PC-3 (cell line): ENCODE measurements at regions not wholly inside any gene's neighbourhood (a gene's known extent, or its start where the extent isn't known, plus 50 kb on each side); places are given as distances from the start of the nearest gene placed in this dataset.

ENCODE experiments used
- CTCF ChIP-seq: fragments of 300-600 bp; sonication (generic); conservative IDR thresholded peaks from 2 replicates; pipeline ENCODE4 v1.5.1; 2017; ENCODE audit warnings: antibody characterized with exemption, low read depth, mild to moderate bottlenecking, low read length
- EZH2phosphoT487 ChIP-seq: fragments of 300-600 bp; sonication (generic); IDR thresholded peaks from 2 replicates; pipeline ENCODE4 v1.6.1; 2018; ENCODE audit warnings: mild to moderate bottlenecking, antibody characterized with exemption, low read length, borderline replicate concordance

DNA sequence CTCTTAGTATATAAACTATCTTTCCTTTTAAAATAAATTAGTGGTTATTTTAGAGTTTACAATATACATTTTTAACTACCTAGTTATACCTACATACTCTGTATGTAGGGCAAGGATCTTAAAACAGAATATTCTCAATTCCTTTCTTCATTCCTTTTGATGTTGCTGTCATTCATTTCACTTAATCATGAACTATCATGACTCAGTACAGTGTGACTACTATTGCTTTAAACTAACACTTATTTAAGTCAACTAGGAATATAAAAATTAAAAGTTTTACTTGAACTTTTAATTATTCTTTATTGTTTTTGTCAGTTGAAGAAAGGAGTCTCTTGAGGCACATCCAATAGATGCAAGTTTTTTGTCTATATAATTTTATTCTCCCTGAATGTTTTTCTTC is 726.4 kb downstream of the BRINP3 start:
- no peak for TF ChIP-seq CTCF
- no peak for TF ChIP-seq EZH2phosphoT487
